ENCODE measurements at regions not wholly inside any gene's neighbourhood (a gene's known extent, or its start where the extent isn't known, plus 50 kb on each side); places are given as distances from the start of the nearest gene placed in this dataset.

DNA sequence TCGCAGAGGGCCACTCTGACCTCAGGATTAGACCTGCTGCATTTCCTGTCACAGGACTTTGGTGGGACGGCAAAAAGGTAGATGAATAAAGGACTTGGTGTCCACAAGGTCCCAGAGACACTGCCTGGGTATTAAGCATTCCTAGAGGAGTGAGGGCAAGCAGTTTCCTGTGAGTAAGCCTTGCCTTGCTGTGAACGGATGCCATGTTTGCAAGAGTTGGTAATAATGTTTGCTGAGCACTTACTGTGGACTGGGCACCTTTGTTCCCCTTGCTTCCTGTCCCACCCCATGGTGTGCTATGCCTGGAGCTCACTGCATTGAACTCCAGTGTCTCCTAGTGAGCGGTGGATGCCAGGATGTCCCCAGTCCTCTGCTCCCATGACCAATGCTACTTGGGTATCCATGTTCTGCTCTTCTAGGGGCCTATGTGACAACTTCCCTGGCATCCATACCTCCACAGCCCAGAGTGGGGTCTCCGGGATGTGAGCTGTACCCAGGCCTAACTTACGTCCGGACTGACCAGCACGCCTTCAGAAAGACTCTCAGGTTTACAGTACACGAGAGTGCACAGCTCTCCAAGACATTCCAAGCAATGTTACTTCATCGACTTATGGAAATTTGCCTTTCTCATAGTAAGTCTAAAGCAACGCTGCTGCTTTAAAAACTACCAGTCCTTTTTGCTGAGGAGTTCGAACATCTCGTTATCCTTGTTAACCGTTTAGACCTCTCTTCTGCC lies 95.5 kb upstream of the MSX1 start:
- TF ChIP-seq ZFX (IDR thresholded peaks at IDR 0.05; ENCODE audit: borderline replicate concordance) (no peak), CTCF (IDR thresholded peaks at IDR 0.05) (no peak)
- H3K27ac ChIP-seq: no peak overlapping the region

DNA sequence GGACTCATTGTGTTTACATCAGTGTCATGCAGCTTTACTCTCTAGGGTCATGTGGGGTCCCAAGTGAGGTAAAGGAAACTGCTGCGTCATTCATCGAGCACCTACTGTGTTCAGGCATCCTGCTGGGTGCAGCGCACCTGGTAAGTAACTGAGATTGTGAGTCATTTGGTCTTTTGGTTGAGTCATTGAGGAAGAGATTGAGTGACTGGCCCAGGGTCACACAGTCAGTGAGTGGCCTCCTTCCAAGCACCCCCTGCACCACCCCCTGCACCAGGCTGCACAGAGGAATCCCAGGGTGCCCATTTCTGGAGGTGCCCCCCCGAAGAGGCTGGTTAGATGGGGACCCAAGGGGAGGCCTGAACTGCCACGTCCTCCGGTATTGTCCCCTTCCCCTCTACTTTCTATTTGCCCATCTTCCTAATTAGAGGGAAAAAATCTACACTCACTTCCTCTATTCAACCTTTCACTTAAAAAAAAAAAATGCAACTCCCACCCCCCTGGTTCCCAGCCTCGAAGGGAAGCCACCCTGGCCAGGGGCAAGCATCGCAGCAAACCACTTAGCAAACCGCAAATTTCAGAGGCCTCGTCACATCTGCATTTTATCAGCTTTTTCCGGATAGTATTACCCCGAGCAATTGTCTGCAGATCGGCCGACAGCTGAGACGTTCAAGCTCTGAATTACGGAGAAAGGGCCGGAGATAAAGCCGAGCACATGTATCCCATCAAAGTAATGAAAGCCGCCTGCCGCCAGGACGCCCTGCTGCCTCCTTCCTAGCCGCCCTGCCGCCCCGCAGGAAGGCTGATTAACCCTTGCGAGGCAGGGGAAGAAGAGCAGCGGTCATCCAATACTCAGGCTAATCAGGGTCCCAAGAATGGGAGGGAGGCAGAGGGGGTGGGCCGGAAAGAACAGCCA lies 96.3 kb upstream of the MSX1 start:
- H3K27ac ChIP-seq: no peak overlapping the region
- TF ChIP-seq ZFX (IDR thresholded peaks at IDR 0.05; ENCODE audit: borderline replicate concordance) (no peak), CTCF (IDR thresholded peaks at IDR 0.05) (no peak)

GRCh38 chr4:4762300-4762699 lies 97.2 kb upstream of the MSX1 start:
- H3K27ac ChIP-seq: no peak overlapping the region
- TF ChIP-seq CTCF (IDR thresholded peaks at IDR 0.05) (no peak), ZFX (IDR thresholded peaks at IDR 0.05; ENCODE audit: borderline replicate concordance) (no peak)

- no peak for TF ChIP-seq CTCF (IDR thresholded peaks at IDR 0.05)
- no peak for TF ChIP-seq ZFX (IDR thresholded peaks at IDR 0.05; ENCODE audit: borderline replicate concordance)
- H3K27ac ChIP-seq: no peak overlapping the region
Observed at GRCh38 chr4:4761128-4761982, 98.1 kb upstream of the MSX1 start.

DNA sequence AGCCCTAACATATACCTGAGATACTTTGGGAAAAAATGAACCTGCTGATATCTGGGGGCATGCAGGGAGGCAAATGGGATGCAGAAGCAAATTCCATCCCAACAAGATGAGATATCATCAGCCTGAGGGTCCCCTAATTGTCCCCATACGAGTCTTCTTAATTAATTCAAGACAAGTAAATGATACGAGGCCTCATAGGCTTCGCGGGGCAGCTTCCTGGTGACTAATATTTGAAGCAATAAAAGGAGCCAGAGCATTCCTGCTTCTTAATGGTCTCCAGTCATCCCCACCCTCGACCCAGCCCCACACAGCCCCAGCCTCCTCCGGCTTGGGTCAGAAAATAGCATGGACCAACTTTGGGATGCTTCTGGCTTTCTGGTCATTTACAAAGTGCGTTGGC lies 99.6 kb upstream of the MSX1 start:
- no peak overlapping the region for H3K27ac ChIP-seq
- no peak for TF ChIP-seq ZFX (IDR thresholded peaks at IDR 0.05; ENCODE audit: borderline replicate concordance)
- TF ChIP-seq CTCF (IDR thresholded peaks at IDR 0.05): no peak

DNA sequence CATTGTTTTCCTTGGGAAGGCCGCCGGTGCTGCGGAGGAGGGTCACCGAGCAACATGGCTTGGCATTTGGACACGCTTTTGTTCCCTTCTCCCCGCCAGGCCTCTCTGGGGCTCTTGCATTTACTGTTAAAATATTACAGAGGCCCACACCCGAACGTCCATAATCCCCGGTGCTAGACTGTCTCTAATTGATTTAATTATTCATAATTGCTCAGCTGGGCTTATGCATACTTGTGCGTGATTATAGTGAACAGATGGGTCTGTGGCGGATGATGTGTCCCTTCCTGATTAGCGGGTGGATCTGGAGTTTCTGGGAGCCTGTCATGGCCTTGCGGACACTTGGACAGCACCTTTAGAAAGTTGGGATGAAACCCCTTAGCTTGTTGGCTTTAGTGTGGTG lies 100.2 kb upstream of the MSX1 start:
- H3K27ac ChIP-seq: no peak overlapping the region
- no peak for TF ChIP-seq CTCF (IDR thresholded peaks at IDR 0.05)
- no peak for TF ChIP-seq ZFX (IDR thresholded peaks at IDR 0.05; ENCODE audit: borderline replicate concordance)
